K562 (cell line): ENCODE measurements at regions not wholly inside any gene's neighbourhood (a gene's known extent, or its start where the extent isn't known, plus 50 kb on each side); places are given as distances from the start of the nearest gene placed in this dataset.

Source experiments
- ATAC-seq: fragments of 200-7000 bp; cut with Tn5 transposase; 3 replicates; pipeline ENCODE4 v1.9.1; 2020; ENCODE audit warnings: moderate library complexity
- BruUV-seq: library from RNA; stranded (reverse); fragments of 400-500 nt; replicated peaks from 2 replicates; lab custom pipeline; 2021; lab: Mats Ljungman, UMichigan
- CTCF ChIA-PET: fragments of 300-600 bp; formaldehyde crosslinking; extraction: SDS; loops from one replicate; lab custom pipeline; 2021; ENCODE audit warnings: low intra/inter-chr PET ratio; lab: Yijun Ruan, JAX
- POLR2A ChIA-PET: fragments of 300-600, 350-650 bp; sonication (Branson Sonifier 250); formaldehyde crosslinking; extraction: SDS; loops from one replicate; lab custom pipeline; 2021; ENCODE audit warnings: antibody characterized with exemption, inconsistent platforms; lab: Yijun Ruan, JAX
- DNase-seq, 4 experiments: peaks; one replicate each; pipeline versions ENCODE4 v3.0.0 to v3.0.0-alpha.2; 2011 to 2018; ENCODE audit warnings: low spot score in 3 of 4, mixed read lengths in 3 of 4; ENCODE audit errors: extremely low read depth in 1 of 4
- FAIRE-seq: peaks from 2 replicates; lab custom pipeline; 2011; peaks lifted over from hg19 to GRCh38; lab: Jason Lieb, UNC
- H2AFZ ChIP-seq: 2 replicates; pipeline ENCODE4 v1.6.0; 2011; ENCODE audit warnings: low read depth, low read length, control low read depth, inconsistent platforms
- H3K27ac ChIP-seq: fragments of 200-600 bp; 3 replicates; pipeline ENCODE4 v1.8.0; 2011; ENCODE audit warnings: low read depth, mild to moderate bottlenecking, control low read depth, inconsistent platforms, low read length, moderate library complexity, mixed read lengths; ENCODE audit errors: extremely low read depth
- H3K27me3 ChIP-seq, 2 experiments: fragments of 300-600 bp in 1 of 2; 2 replicates in 1 of 2; 3 replicates in 1 of 2; pipeline versions ENCODE4 v1.6.0 to v1.8.0; 2011; ENCODE audit warnings: inconsistent platforms in 2 of 2, low read length in 2 of 2, mild to moderate bottlenecking in 1 of 2, mixed read lengths in 1 of 2, moderate library complexity in 1 of 2; ENCODE audit not compliant: control insufficient read depth in 2 of 2, insufficient read depth in 2 of 2
- H3K36me3 ChIP-seq: fragments of 300-600 bp; 3 replicates; pipeline ENCODE4 v1.8.0; 2011; ENCODE audit warnings: mild to moderate bottlenecking, low read length, inconsistent platforms; ENCODE audit not compliant: control insufficient read depth, insufficient read depth
- H3K4me1 ChIP-seq, 2 experiments: fragments of 200-600 bp in 1 of 2; replicated peaks in 1 of 2; 2 replicates in 1 of 2; 3 replicates in 1 of 2; pipeline versions ENCODE4 v1.5.1 to v1.8.0; 2011; ENCODE audit warnings: inconsistent platforms in 2 of 2, low read length in 2 of 2, mild to moderate bottlenecking in 1 of 2, mixed read lengths in 1 of 2, moderate library complexity in 1 of 2; ENCODE audit not compliant: control insufficient read depth in 2 of 2, insufficient read depth in 2 of 2
- H3K4me2 ChIP-seq: 2 replicates; pipeline ENCODE4 v1.6.1; 2011; ENCODE audit warnings: low read length, control low read depth, inconsistent platforms, mixed read lengths; ENCODE audit not compliant: insufficient read depth
- H3K4me3 ChIP-seq: fragments of 200-600 bp; sonication (generic), shearing (Covaris generic); 2 replicates; pipeline ENCODE4 v1.5.1; 2016; ENCODE audit warnings: control low read depth, inconsistent platforms
- H3K79me2 ChIP-seq: fragments of 200-600 bp; 3 replicates; pipeline ENCODE4 v1.8.0; 2011; ENCODE audit warnings: low read length, inconsistent platforms; ENCODE audit not compliant: control insufficient read depth, insufficient read depth
- H3K9ac ChIP-seq, 2 experiments: 2 replicates each; pipeline versions ENCODE4 v1.6.0 to v1.6.1; 2011; ENCODE audit warnings: low read depth in 2 of 2, low read length in 2 of 2, control low read depth in 1 of 2, inconsistent platforms in 1 of 2, mild to moderate bottlenecking in 1 of 2, mixed read lengths in 1 of 2; ENCODE audit not compliant: insufficient read depth in 1 of 2
- H3K9me1 ChIP-seq: one replicate; pipeline ENCODE4 v1.6.0; 2011; ENCODE audit warnings: inconsistent platforms, mild to moderate bottlenecking, low read length, moderate library complexity; ENCODE audit not compliant: control insufficient read depth, insufficient read depth
- H3K9me3 ChIP-seq: replicated peaks from 2 replicates; pipeline ENCODE4 v1.5.1; 2011; ENCODE audit warnings: low read depth, low read length, inconsistent platforms; ENCODE audit not compliant: control insufficient read depth, insufficient read depth
- H4K20me1 ChIP-seq: replicated peaks from 2 replicates; pipeline ENCODE4 v1.6.1; 2011; ENCODE audit warnings: low read length, inconsistent platforms, mixed read lengths; ENCODE audit not compliant: control insufficient read depth, insufficient read depth
- MXD1 ChIP-seq: fragments of 250-450 bp; sonication (Bioruptor Pico); IDR thresholded peaks from 2 replicates; pipeline ENCODE4 v1.8.0; 2021; ENCODE audit warnings: borderline replicate concordance, mild to moderate bottlenecking, moderate library complexity; ENCODE audit not compliant: poor library complexity, severe bottlenecking
- NUFIP1 ChIP-seq: fragments of 450-650 bp; IDR thresholded peaks from 2 replicates; pipeline ENCODE4 v1.6.1; 2018; ENCODE audit not compliant: partially characterized antibody
- RAD51 ChIP-seq: fragments of 450-650 bp; IDR thresholded peaks from 2 replicates; pipeline ENCODE4 v1.7.1; 2016; ENCODE audit warnings: low read depth, mild to moderate bottlenecking, borderline replicate concordance
- RNF219 ChIP-seq: fragments of 250-450 bp; sonication (Bioruptor Pico); IDR thresholded peaks from 2 replicates; pipeline ENCODE4 v1.5.0; 2022; ENCODE audit warnings: mild to moderate bottlenecking
- USF2 ChIP-seq: sonication (generic); formaldehyde crosslinking; IDR thresholded peaks from 2 replicates; pipeline ENCODE4 v1.5.0; 2020; ENCODE audit warnings: missing genetic modification reagents
- ZNF134 ChIP-seq: fragments of 250-450 bp; sonication (Bioruptor Pico); conservative IDR thresholded peaks from 2 replicates; pipeline ENCODE4 v1.4.0; 2020
- ZNF324 ChIP-seq: fragments of 250-450 bp; sonication (Bioruptor Pico); IDR thresholded peaks from 2 replicates; pipeline ENCODE4 v1.4.0; 2020; ENCODE audit warnings: mild to moderate bottlenecking
- ZNF696 ChIP-seq: fragments of 250-450 bp; sonication (Bioruptor Pico); conservative IDR thresholded peaks from 2 replicates; pipeline ENCODE4 v1.4.0; 2020; ENCODE audit warnings: mild to moderate bottlenecking, moderate library complexity
- WGBS: fragments of 100-300 bp; shearing (Covaris generic); methylation state at CpG from one replicate; pipeline ENCODE4 v1.1.6; 2016; ENCODE audit warnings: low coverage, mixed read lengths; ENCODE audit not compliant: insufficient coverage; ENCODE audit errors: missing lambda C conversion rate; 5-methylcytosine and 5-hydroxymethylcytosine counted together
- in situ Hi-C: fragments of 300-500 bp; cut with MboI; formaldehyde crosslinking; loops from 4 replicates; pipeline ENCODE4 v1.15.0; 2018; ENCODE audit warnings: inconsistent platforms, mixed read lengths
- intact Hi-C: fragments of 100-400 bp; cut with micrococcal nuclease; formaldehyde crosslinking; loops from 2 replicates; pipeline ENCODE4 v1.14.2; 2022

GRCh38 chr12:116471544-116471943, 87.6 kb upstream of the MAP1LC3B2 start (continued):
- TF ChIP-seq MXD1 (CRISPR knock-in tag) = no peak
- no peak for TF ChIP-seq NUFIP1
- TF ChIP-seq ZNF324 (CRISPR knock-in tag) = no peak
- no peak for TF ChIP-seq ZNF696 (CRISPR knock-in tag)
- TF ChIP-seq RNF219 = no peak

- H3K27me3 ChIP-seq = no peaks in the 10 kb centered on the region
- H3K27ac ChIP-seq = no peak overlapping the region
- in situ Hi-C loops (no loop called here), intact Hi-C loops (no loop called here)
- ATAC-seq (peak; percentile 35; the same call in 1 of the 3 replicates), FAIRE-seq (no peak), DNase-seq (no peak)
- H3K9me1 ChIP-seq = no peaks in the 10 kb centered on the region
- POLR2A ChIA-PET = interaction anchor here (0.9 to 1.3 kb wide), 2 partner anchors 9 to 10 kb away, joined by 5 to 6 read pairs; no protein-coding TSS in a partner anchor
- no peaks in the 10 kb centered on the region for H3K79me2 ChIP-seq
- H3K9me3 ChIP-seq = no peaks in the 10 kb centered on the region
- CTCF ChIA-PET = no interaction called here
- no peak overlapping the region for H3K4me3 ChIP-seq
- 19% methylated on average over 4 of the region's 4 CpGs for WGBS
- H3K36me3 ChIP-seq = no peaks in the 10 kb centered on the region
- no peak overlapping the region; a peak in 1 of 4 replicates for H3K9ac ChIP-seq
- TF ChIP-seq RAD51 (peak; percentile 52; the same call in 1 of the 2 replicates), USF2 (CRISPR knock-in tag) (peak; percentile 64), ZNF134 (no peak)
- no TSS peak for BruUV-seq
- H4K20me1 ChIP-seq = no peaks in the 10 kb centered on the region
- H3K4me2 ChIP-seq = no peak overlapping the region
- H2AFZ ChIP-seq = no peak overlapping the region
- H3K4me1 ChIP-seq = no peaks in the 10 kb centered on the region; a peak in 1 of 5 replicates
Observed at GRCh38 chr12:116472193-116472592, 87.0 kb upstream of the MAP1LC3B2 start.
